Hippocampal formation (tissue), 2 donors: ENCODE measurements at regions not wholly inside any gene's neighbourhood (a gene's known extent, or its start where the extent isn't known, plus 50 kb on each side); places are given as distances from the start of the nearest gene placed in this dataset.
"Not testable (repeated sequence)": the region's sequence is repeated elsewhere in the genome, so short reads cannot be mapped to it uniquely, and the experiment has no call there.

Experiments used
- DNase-seq, 2 donors: peaks; one replicate each; lab custom pipeline; 2025; lab: John Stamatoyannopoulos, UW

GRCh38 chr1:234776876-234777855 is 167.2 kb upstream of the IRF2BP2 start:
- no peak for DNase-seq

GRCh38 chr1:234776256-234776875 is 166.4 kb upstream of the IRF2BP2 start:
- DNase-seq, result no peak

GRCh38 chr1:234775477-234776246 is 165.7 kb upstream of the IRF2BP2 start:
- no peak for DNase-seq

- no peak for DNase-seq
These were observed 165.0 kb upstream of the IRF2BP2 start for GRCh38 chr1:234774971-234775370.

- DNase-seq, result no peak
These were observed 164.1 kb upstream of the IRF2BP2 start for GRCh38 chr1:234773936-234774677.

GRCh38 chr1:234772345-234773147 is 162.6 kb upstream of the IRF2BP2 start:
- DNase-seq, result no peak

- DNase-seq, result no peak
These were observed 161.8 kb upstream of the IRF2BP2 start for GRCh38 chr1:234771642-234772344.

GRCh38 chr1:234770924-234771540 is 161.1 kb upstream of the IRF2BP2 start:
- DNase-seq, result no peak

GRCh38 chr1:234769986-234770795 is 160.2 kb upstream of the IRF2BP2 start:
- no peak for DNase-seq

GRCh38 chr1:234769284-234769985 is 159.5 kb upstream of the IRF2BP2 start:
- DNase-seq, result no peak

GRCh38 chr1:234768569-234769283 is 158.7 kb upstream of the IRF2BP2 start:
- DNase-seq, result no peak

GRCh38 chr1:234768171-234768568 is 158.2 kb upstream of the IRF2BP2 start:
- DNase-seq, result no peak

- no peak for DNase-seq
These were observed 155.7 kb upstream of the IRF2BP2 start for GRCh38 chr1:234765672-234766071.

- no peak for DNase-seq
These were observed 155.2 kb upstream of the IRF2BP2 start for GRCh38 chr1:234765181-234765580.

GRCh38 chr1:234763910-234764309 is 153.9 kb upstream of the IRF2BP2 start:
- no peak for DNase-seq

GRCh38 chr1:234763367-234763766 is 153.4 kb upstream of the IRF2BP2 start:
- no peak for DNase-seq

GRCh38 chr1:234762127-234762526 is 152.1 kb upstream of the IRF2BP2 start:
- not testable (repeated sequence) for DNase-seq
